ENCODE measurements at regions not wholly inside any gene's neighbourhood (a gene's known extent, or its start where the extent isn't known, plus 50 kb on each side); places are given as distances from the start of the nearest gene placed in this dataset.
"Not testable (repeated sequence)": the region's sequence is repeated elsewhere in the genome, so short reads cannot be mapped to it uniquely, and the experiment has no call there.

GRCh38 chr18:22789052-22789451, 144.1 kb upstream of the RBBP8 start:
- DNase-seq (ENCODE audit: extremely low read depth, low read depth, low spot score): no peak

GRCh38 chr18:22789600-22789999, 143.5 kb upstream of the RBBP8 start:
- no peak for DNase-seq (ENCODE audit: extremely low read depth, low read depth, low spot score)

GRCh38 chr18:22790545-22791309, 142.4 kb upstream of the RBBP8 start:
- peak; percentile 27 for DNase-seq (ENCODE audit: extremely low read depth, low read depth, low spot score)

DNA sequence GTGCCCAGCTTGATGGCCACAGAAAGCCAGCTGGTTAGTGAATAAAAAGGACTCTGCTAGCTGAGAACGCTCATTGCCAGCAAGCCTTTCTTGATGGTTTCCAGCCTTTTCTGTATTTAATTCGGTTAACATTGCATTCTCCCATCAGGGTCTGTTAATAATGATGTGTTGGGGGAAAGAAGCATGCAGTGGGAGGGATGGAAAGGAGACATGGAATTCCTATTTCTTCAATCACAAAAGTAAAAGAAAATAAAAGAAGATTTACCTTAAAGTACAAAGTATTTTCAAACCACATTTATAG, 141.9 kb upstream of the RBBP8 start:
- no peak for DNase-seq (ENCODE audit: extremely low read depth, low read depth, low spot score)

GRCh38 chr18:22796113-22796512, 137.0 kb upstream of the RBBP8 start:
- no peak for DNase-seq (ENCODE audit: extremely low read depth, low read depth, low spot score)

DNA sequence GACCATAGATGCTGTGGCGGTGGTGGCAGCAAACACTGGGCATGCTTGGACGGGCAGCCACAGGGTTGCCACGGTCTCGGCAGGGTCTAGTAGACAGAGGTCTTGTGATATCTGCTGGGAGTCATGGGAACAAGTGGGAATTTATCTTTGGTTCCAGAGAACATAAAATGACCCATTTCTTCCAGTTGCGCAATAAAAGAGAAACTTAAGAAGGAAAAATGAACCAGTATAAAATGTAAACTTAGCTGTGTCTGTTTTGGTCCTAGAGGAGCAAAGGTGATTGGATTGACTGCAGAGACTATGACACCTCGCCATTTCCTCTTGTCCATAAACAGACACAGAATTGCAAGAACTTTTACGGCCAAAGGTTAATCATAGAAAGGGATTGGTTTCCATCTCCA, 132.6 kb upstream of the RBBP8 start:
- no peak for DNase-seq (ENCODE audit: extremely low read depth, low read depth, low spot score)

DNA sequence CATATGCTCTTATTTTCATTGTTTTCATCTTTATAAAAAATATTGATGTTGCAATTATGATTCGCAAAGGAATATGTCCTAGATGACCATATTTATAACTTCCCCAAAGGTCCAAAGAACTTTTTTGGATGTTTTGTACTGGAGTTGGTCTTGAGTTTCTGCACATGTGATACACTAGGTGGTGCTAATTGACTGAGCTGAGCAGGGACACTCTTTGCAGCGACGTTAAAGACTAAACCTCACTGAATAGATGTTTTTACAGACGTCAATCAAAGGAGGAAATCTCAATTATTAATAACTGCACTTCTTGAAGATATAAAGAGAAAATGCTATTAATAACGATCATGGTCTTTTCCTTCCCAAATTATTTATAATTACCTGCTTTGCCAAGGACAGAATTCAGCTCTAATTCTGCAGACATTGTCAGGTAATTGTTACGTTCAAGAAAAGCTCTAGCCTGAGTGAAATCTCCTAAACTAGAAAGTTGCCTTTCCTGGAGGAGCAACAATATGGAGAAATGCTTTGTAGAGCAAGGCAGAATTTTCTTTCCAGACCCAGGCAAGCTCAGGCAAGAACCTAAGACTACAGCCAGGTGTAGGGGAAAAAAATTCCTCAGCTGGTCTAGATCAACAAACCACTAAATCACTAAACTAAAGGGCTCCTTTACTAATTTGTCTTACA, 119.3 kb upstream of the RBBP8 start:
- DNase-seq (ENCODE audit: extremely low read depth, low read depth, low spot score): no peak

DNA sequence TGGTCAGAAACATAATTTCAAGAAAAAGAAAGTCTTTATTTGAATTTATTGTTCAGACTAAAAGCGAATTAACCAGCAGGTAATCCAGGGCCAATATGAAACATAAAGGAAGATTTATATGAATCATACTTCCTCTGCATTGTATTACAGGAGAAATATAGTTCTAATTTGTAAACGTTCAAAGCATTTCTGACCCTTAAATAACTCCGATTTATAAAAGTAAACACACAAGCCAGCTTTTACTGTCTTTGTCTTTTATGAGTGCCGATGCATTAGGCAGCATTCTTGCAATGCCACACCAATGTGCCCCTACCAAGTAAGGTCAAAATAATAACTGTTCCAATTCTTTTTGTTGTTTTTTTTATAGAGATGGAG, 118.8 kb upstream of the RBBP8 start:
- DNase-seq (ENCODE audit: extremely low read depth, low read depth, low spot score): no peak

DNA sequence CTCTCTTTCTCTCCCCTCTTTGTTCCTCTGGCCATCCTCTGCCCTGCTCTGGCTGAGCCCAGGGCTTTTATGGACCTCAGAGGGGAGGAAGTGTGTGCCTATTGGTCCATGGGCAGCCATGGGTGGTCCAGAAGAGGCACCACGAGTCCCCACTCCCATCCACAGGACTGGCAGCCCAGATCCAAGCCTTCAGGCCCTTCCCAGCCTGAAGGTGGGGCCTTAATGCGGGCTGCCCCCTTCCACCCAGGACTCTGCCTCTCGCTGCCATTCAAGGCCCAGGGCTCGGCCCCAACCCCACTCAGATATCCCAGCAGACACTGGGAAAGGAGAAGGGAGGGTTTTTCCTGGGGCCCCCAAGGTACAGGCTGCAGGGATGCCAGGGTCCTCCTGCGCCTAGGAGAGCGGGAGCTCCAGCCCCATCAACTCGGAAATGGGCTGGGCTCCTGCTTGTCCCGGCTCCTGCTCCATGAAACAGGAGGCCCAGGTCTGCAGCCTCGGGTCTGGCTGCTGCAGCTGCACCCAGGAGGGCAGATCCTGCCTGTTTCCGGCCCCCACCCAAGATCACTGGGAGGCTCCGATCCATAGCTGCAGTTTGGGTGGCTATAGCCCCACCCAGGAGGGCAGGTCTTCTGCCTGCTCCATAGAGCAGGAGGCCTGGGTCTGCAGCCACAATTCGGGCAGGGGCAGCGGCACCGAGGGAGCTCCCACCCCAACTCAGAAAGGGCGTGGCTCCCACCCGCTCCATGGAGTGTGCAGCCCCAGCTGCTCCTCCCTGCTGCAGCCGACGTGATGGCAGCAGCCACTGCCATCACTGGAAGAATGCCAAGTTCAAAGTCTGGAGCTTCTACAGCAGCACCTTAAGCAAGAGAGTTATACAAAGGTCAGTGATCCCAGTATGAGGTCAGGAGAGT, 116.6 kb upstream of the RBBP8 start:
- DNase-seq (ENCODE audit: extremely low read depth, low read depth, low spot score): no peak

DNA sequence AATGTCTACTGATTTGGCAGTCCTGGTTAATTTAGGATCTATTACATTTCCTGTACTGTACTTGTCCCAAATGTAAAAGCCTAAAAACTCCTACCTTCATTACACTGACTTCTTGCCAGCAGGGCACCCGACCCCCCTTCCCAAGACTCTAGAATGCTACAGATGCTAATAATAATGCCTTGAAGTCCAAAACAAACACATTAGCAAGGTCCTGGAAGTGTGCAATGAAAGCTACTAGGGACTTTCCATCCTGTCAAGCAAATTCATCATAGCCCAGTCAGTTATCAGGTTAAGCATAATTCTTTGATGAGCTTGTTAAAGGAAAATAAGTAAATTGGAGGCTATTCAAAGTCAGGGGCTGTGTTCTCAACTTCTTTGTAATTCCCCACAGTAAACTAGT, 115.3 kb upstream of the RBBP8 start:
- no peak for DNase-seq (ENCODE audit: extremely low read depth, low read depth, low spot score)

- DNase-seq (ENCODE audit: extremely low read depth, low read depth, low spot score): no peak
Measured at GRCh38 chr18:22822024-22822423, 111.1 kb upstream of the RBBP8 start.

- DNase-seq (ENCODE audit: extremely low read depth, low read depth, low spot score): no peak
Measured at GRCh38 chr18:22822841-22823508, 110.2 kb upstream of the RBBP8 start.

DNA sequence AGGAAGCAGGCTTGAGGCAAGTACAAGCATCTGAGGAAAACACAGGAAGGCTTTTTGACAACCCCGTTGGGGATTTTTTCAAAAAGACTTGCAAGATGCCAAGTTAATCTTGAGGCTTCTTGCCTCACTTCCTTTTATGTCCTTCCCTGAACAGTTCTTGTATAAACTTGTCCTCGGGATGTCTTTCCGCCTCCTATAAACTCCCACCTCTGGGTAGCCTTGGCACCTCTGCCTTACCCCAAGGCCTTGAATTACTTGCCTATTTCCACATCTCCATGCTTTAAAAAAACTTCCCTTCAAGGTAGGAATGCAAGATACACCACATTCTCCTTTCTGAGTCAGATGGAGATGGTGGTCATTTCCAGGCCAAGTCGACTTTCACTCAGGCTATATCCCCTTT, 106.4 kb upstream of the RBBP8 start:
- no peak for DNase-seq (ENCODE audit: extremely low read depth, low read depth, low spot score)

DNA sequence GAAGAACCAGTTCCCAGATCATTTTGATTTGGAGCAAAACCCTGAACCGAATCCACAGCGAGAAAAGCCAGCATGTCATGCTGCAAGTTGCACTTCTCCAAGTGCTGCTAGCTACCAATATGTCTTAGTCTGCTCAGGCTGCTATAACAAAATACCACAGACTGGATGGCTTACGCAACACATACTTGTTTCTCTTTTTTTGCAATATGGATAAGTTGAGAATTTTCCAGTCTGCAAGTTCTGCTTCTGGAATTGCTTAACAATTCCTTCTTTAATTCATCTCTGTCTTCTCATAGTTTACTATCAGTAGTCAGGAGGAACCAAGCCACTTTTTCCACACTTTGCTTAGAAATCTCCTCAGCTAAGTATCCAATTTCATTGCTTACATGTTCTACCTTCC, 105.9 kb upstream of the RBBP8 start:
- DNase-seq (ENCODE audit: extremely low read depth, low read depth, low spot score): no peak

- no peak for DNase-seq (ENCODE audit: extremely low read depth, low read depth, low spot score)
Measured at GRCh38 chr18:22827741-22828140, 105.4 kb upstream of the RBBP8 start.

- no peak for DNase-seq (ENCODE audit: extremely low read depth, low read depth, low spot score)
Measured at GRCh38 chr18:22828171-22828570, 105.0 kb upstream of the RBBP8 start.

- not testable (repeated sequence) for DNase-seq (ENCODE audit: extremely low read depth, low read depth, low spot score)
Measured at GRCh38 chr18:22828583-22828982, 104.5 kb upstream of the RBBP8 start.

GRCh38 chr18:22829781-22830180, 103.3 kb upstream of the RBBP8 start:
- DNase-seq (ENCODE audit: extremely low read depth, low read depth, low spot score): no peak

DNA sequence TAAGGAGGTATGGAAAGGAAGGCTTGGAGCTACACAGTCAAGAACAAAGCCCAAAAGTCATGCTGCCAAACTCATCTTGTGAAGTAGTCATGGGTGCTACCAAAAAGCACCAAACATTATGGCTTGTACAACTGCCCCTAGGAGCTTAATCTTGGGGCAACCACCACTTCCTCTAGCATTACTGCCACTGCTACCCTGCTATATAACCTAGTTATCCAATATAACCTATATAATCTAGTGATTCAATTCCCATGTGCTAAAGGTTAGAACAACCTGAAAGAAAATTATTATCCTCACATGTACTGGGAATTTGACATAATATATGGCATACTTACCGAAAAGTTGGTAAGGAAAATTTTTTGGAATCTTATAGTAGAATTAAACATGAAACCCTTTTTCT, 102.6 kb upstream of the RBBP8 start:
- no peak for DNase-seq (ENCODE audit: extremely low read depth, low read depth, low spot score)

DNA sequence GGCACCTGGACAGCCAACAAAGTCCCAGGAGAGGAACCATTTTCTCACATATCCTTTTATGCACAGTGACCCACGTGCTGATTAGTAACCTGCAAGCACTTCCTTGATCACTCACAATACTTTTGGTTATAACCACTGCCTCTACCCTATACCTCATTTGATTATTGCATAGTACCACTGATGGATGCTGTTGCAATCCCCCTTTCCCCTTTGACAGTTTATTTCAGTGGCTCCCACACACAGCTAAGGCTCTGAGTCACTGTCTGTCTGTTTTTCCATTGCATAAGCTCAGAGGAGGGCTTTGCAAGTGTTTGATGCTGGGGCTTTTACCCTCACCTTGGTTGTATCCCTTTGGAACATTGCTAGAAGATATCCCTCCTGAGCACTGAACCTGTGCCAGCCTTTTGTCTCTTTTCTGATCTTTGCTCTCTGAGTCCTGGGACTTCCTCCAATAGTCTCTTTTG, 101.7 kb upstream of the RBBP8 start:
- DNase-seq (ENCODE audit: extremely low read depth, low read depth, low spot score): no peak

DNA sequence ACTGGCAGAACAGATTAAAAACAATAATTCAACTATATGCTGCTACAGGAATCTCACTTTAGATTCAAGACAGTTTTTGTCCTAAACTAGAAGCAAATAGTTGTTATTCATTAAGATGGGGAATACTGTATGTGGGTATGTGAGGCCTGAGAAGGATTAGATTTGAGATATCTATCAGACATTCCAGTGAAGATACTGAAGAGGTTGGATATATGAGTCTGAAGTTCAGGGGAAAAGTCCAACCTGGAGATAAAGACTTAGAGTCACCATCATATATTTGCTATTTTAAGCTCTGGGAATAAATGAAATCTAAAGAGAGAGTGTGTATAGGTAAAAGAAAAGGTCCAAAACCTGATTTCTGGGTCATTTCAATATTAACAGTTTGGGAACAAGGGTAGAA, 96.2 kb upstream of the RBBP8 start:
- no peak for DNase-seq (ENCODE audit: extremely low read depth, low read depth, low spot score)

All from glomerular endothelial cell (primary cell).